PC-3 (cell line): ENCODE measurements at regions not wholly inside any gene's neighbourhood (a gene's known extent, or its start where the extent isn't known, plus 50 kb on each side); places are given as distances from the start of the nearest gene placed in this dataset.

Experiments
- ATAC-seq: fragments of 200-7000 bp; cut with Tn5 transposase; 2 replicates; pipeline ENCODE4 v1.9.1; 2020; ENCODE audit warnings: mild to moderate bottlenecking, moderate library complexity
- BruUV-seq: library from RNA; stranded (reverse); fragments of 400-500 nt; replicated peaks from 2 replicates; lab custom pipeline; 2021; lab: Mats Ljungman, UMichigan
- CTCF ChIA-PET: fragments of 300-600 bp; sonication (Branson Sonifier 250); formaldehyde crosslinking; loops from one replicate; lab custom pipeline; 2022; ENCODE audit warnings: antibody characterized with exemption; lab: Charles Lee
- POLR2A ChIA-PET: fragments of 300-600 bp; sonication (Branson Sonifier 250); formaldehyde crosslinking; loops from one replicate; lab custom pipeline; 2022; ENCODE audit warnings: antibody characterized with exemption; ENCODE audit not compliant: unreplicated experiment; lab: Charles Lee
- DNase-seq: peaks from one replicate; pipeline ENCODE4 v3.0.0-alpha.2; 2015
- H2AFZ ChIP-seq: fragments of 300-600 bp; sonication (generic); 2 replicates; pipeline ENCODE4 v1.6.0; 2016; ENCODE audit warnings: antibody characterized with exemption, low read length
- H3F3A ChIP-seq: fragments of 300-600 bp; sonication (generic); one replicate; pipeline ENCODE4 v1.6.0; 2017; ENCODE audit warnings: antibody characterized with exemption, low read length, control low read depth, mild to moderate bottlenecking; ENCODE audit not compliant: unreplicated experiment
- H3K27ac ChIP-seq: fragments of 300-600 bp; sonication (generic); 2 replicates; pipeline ENCODE4 v1.5.1; 2016; ENCODE audit warnings: mild to moderate bottlenecking, low read length
- H3K27me3 ChIP-seq: fragments of 300-600 bp; sonication (generic); 2 replicates; pipeline ENCODE4 v1.6.1; 2016; ENCODE audit warnings: low read length, mixed read lengths
- H3K36me3 ChIP-seq: fragments of 300-600 bp; sonication (generic); 2 replicates; pipeline ENCODE4 v1.6.1; 2016; ENCODE audit warnings: low read depth, mixed run types, low read length, mixed read lengths
- H3K4me1 ChIP-seq: fragments of 300-600 bp; sonication (generic); 2 replicates; pipeline ENCODE4 v1.5.1; 2016; ENCODE audit warnings: low read length; ENCODE audit not compliant: insufficient read depth
- H3K4me2 ChIP-seq: fragments of 300-600 bp; sonication (generic); 2 replicates; pipeline ENCODE4 v1.6.0; 2016; ENCODE audit warnings: low read length
- H3K4me3 ChIP-seq: fragments of 300-600 bp; sonication (generic); 2 replicates; pipeline ENCODE4 v1.5.1; 2016; ENCODE audit warnings: mild to moderate bottlenecking, low read length, mixed read lengths
- H3K79me2 ChIP-seq: fragments of 300-600 bp; sonication (generic); 2 replicates; pipeline ENCODE4 v1.6.1; 2017; ENCODE audit warnings: low read length, mixed read lengths
- H3K9ac ChIP-seq: fragments of 300-600 bp; sonication (generic); 2 replicates; pipeline ENCODE4 v1.6.0; 2016; ENCODE audit warnings: mild to moderate bottlenecking, low read length
- H3K9me2 ChIP-seq: fragments of 300-600 bp; sonication (generic); replicated peaks from 2 replicates; pipeline ENCODE4 v1.6.1; 2016; ENCODE audit warnings: mixed run types, low read length, mixed read lengths
- H3K9me3 ChIP-seq: fragments of 300-600 bp; sonication (generic); 2 replicates; pipeline ENCODE4 v1.6.1; 2016; ENCODE audit warnings: low read length, mixed read lengths
- H4K20me1 ChIP-seq: fragments of 300-600 bp; sonication (generic); 2 replicates; pipeline ENCODE4 v1.6.1; 2016; ENCODE audit warnings: low read length, mixed read lengths
- CTCF ChIP-seq: fragments of 300-600 bp; sonication (generic); conservative IDR thresholded peaks from 2 replicates; pipeline ENCODE4 v1.5.1; 2017; ENCODE audit warnings: antibody characterized with exemption, low read depth, mild to moderate bottlenecking, low read length
- EZH2 ChIP-seq: fragments of 300-600 bp; sonication (generic); IDR thresholded peaks from one replicate; pipeline ENCODE4 v1.6.1; 2017; ENCODE audit warnings: antibody characterized with exemption, mild to moderate bottlenecking, low read length; ENCODE audit not compliant: unreplicated experiment
- EZH2phosphoT487 ChIP-seq: fragments of 300-600 bp; sonication (generic); IDR thresholded peaks from 2 replicates; pipeline ENCODE4 v1.6.1; 2018; ENCODE audit warnings: mild to moderate bottlenecking, antibody characterized with exemption, low read length, borderline replicate concordance
- intact Hi-C: fragments of 100-400 bp; cut with micrococcal nuclease; formaldehyde crosslinking; loops from 2 replicates; pipeline ENCODE4 v1.9.0; 2023

- no peak for TF ChIP-seq EZH2
- no peak for TF ChIP-seq EZH2phosphoT487
- TF ChIP-seq CTCF = no peak
- POLR2A ChIA-PET = no interaction called here
- no peak for ATAC-seq
Observed at GRCh38 chr6:152836523-152836922, 85.9 kb downstream of the VIP start.

GRCh38 chr6:152845421-152845820 is 94.8 kb downstream of the VIP start:
- DNase-seq (no peak), ATAC-seq (no peak)
- POLR2A ChIA-PET = no interaction called here
- Histone ChIP-seq H3K4me3 (no peak overlapping the region), H3K27ac (no peak overlapping the region), H3K4me2 (no peak overlapping the region), H3K79me2 (no peaks in the 10 kb centered on the region), H2AFZ (no peak overlapping the region), H3K36me3 (no peaks in the 10 kb centered on the region), H3F3A (no peaks in the 10 kb centered on the region), H3K9ac (no peak overlapping the region), H3K9me3 (no peaks in the 10 kb centered on the region), H3K4me1 (no peaks in the 10 kb centered on the region), H3K9me2 (no peaks in the 10 kb centered on the region), H4K20me1 (no peaks in the 10 kb centered on the region), H3K27me3 (peaks cover 32% of the 10 kb centered on the region)
- intact Hi-C loops = no loop called here
- no TSS peak for BruUV-seq
- TF ChIP-seq EZH2 (no peak), EZH2phosphoT487 (no peak), CTCF (no peak)
- CTCF ChIA-PET = no interaction called here

More at GRCh38 chr6:152836523-152836922, 85.9 kb downstream of the VIP start:
- no TSS peak for BruUV-seq
- Histone ChIP-seq H2AFZ (no peak overlapping the region), H3K9ac (no peak overlapping the region), H3K9me2 (no peaks in the 10 kb centered on the region), H3K79me2 (no peaks in the 10 kb centered on the region), H3K4me1 (no peaks in the 10 kb centered on the region), H3K9me3 (no peaks in the 10 kb centered on the region), H3K27me3 (peaks cover 70% of the 10 kb centered on the region), H3F3A (no peaks in the 10 kb centered on the region), H3K27ac (no peak overlapping the region), H3K4me2 (no peak overlapping the region), H4K20me1 (no peaks in the 10 kb centered on the region), H3K4me3 (no peak overlapping the region), H3K36me3 (no peaks in the 10 kb centered on the region)
- CTCF ChIA-PET = no interaction called here
- DNase-seq = no peak
- intact Hi-C loops = no loop called here

- ATAC-seq (no peak), DNase-seq (no peak)
- no peaks in the 10 kb centered on the region for H3K4me1 ChIP-seq
- no peak overlapping the region for H3K4me3 ChIP-seq
- peaks cover 32% of the 10 kb centered on the region for H3K27me3 ChIP-seq
- TF ChIP-seq CTCF = no peak
- no peak for TF ChIP-seq EZH2phosphoT487
- TF ChIP-seq EZH2 = no peak
- H3K9me2 ChIP-seq = no peaks in the 10 kb centered on the region
- no TSS peak for BruUV-seq
- H3K4me2 ChIP-seq = no peak overlapping the region
- ChIA-PET POLR2A (no interaction called here), CTCF (no interaction called here)
- H3K9ac ChIP-seq = no peak overlapping the region
- H3K27ac ChIP-seq = no peak overlapping the region
- H3K36me3 ChIP-seq = no peaks in the 10 kb centered on the region
- no peaks in the 10 kb centered on the region for H4K20me1 ChIP-seq
- intact Hi-C loops = no loop called here
- H3K79me2 ChIP-seq = no peaks in the 10 kb centered on the region
- no peak overlapping the region for H2AFZ ChIP-seq
- no peaks in the 10 kb centered on the region for H3F3A ChIP-seq
- no peaks in the 10 kb centered on the region for H3K9me3 ChIP-seq
Observed at GRCh38 chr6:152846825-152847224, 96.2 kb downstream of the VIP start.
